GM12878 (cell line): ENCODE measurements at regions not wholly inside any gene's neighbourhood (a gene's known extent, or its start where the extent isn't known, plus 50 kb on each side); places are given as distances from the start of the nearest gene placed in this dataset. TPM values are rescaled to one million over a fixed set of nuclear protein-coding genes. Genes with fewer than 3 reads are reported as not detected.
A peak's percentile ranks its signal among the peaks of the same experiment; 100 is the strongest.
"Not testable (repeated sequence)": the region's sequence is repeated elsewhere in the genome, so short reads cannot be mapped to it uniquely, and the experiment has no call there.

Experiments used
- ATAC-seq: fragments of 200-7000 bp; cut with Tn5 transposase; 3 replicates; pipeline ENCODE4 v1.9.1; 2020; ENCODE audit warnings: mild to moderate bottlenecking, moderate library complexity
- BruUV-seq: library from RNA; stranded (reverse); fragments of 400-500 nt; replicated peaks from 2 replicates; lab custom pipeline; 2021; lab: Mats Ljungman, UMichigan
- CTCF ChIA-PET: fragments of 300-600 bp; sonication (Branson Sonifier 250); formaldehyde crosslinking; extraction: SDS; loops from one replicate; lab custom pipeline; 2021; ENCODE audit warnings: inconsistent platforms; lab: Yijun Ruan, JAX
- POLR2A ChIA-PET: fragments of 350-600 bp; formaldehyde crosslinking; extraction: SDS; loops from one replicate; lab custom pipeline; 2021; ENCODE audit warnings: inconsistent platforms; lab: Charles Lee
- RAD21 ChIA-PET: fragments of 300-600 bp; sonication (Branson Sonifier 250); formaldehyde crosslinking; loops from one replicate; lab custom pipeline; 2023; ENCODE audit warnings: antibody characterized with exemption; ENCODE audit not compliant: unreplicated experiment; lab: Charles Lee
- SMC1A ChIA-PET: fragments of 300-600 bp; sonication (Branson Sonifier 250); formaldehyde crosslinking; loops from one replicate; lab custom pipeline; 2023; ENCODE audit not compliant: unreplicated experiment, uncharacterized antibody; lab: Charles Lee
- DNase-seq: peaks from one replicate; pipeline ENCODE4 v3.0.0-alpha.2; 2011; ENCODE audit warnings: low read depth, low spot score
- FAIRE-seq: peaks from 3 replicates; lab custom pipeline; 2011; peaks lifted over from hg19 to GRCh38; lab: Jason Lieb, UNC
- H2AFZ ChIP-seq: 2 replicates; pipeline ENCODE4 v1.6.0; 2011; ENCODE audit warnings: low read depth, low read length, control low read depth; ENCODE audit not compliant: control insufficient read depth
- H3K27ac ChIP-seq: 2 replicates; pipeline ENCODE4 v1.5.1; 2011; ENCODE audit warnings: control low read depth; ENCODE audit not compliant: control insufficient read depth, insufficient read depth
- H3K27me3 ChIP-seq, 2 experiments: replicated peaks in 1 of 2; 2 replicates each; pipeline versions ENCODE4 v1.6.0 to v1.6.1; 2011; ENCODE audit warnings: low read length in 1 of 2; ENCODE audit not compliant: control insufficient read depth in 2 of 2, insufficient read depth in 2 of 2
- H3K36me3 ChIP-seq, 2 experiments: 2 replicates each; pipeline ENCODE4 v1.5.1; 2011; ENCODE audit warnings: low read length in 1 of 2; ENCODE audit not compliant: control insufficient read depth in 2 of 2, insufficient read depth in 2 of 2
- H3K4me1 ChIP-seq: 2 replicates; pipeline ENCODE4 v1.6.1; 2011; ENCODE audit warnings: mild to moderate bottlenecking, low read length, moderate library complexity, mixed read lengths; ENCODE audit not compliant: control insufficient read depth, insufficient read depth
- H3K4me2 ChIP-seq: 2 replicates; pipeline ENCODE4 v1.6.0; 2011; ENCODE audit warnings: control low read depth; ENCODE audit not compliant: control insufficient read depth, insufficient read depth
- H3K4me3 ChIP-seq: fragments of 200-600 bp; sonication (generic); 2 replicates; pipeline ENCODE4 v1.5.1; 2016
- H3K79me2 ChIP-seq: 2 replicates; pipeline ENCODE4 v1.6.0; 2011; ENCODE audit warnings: low read length; ENCODE audit not compliant: control insufficient read depth, insufficient read depth
- H3K9ac ChIP-seq: 2 replicates; pipeline ENCODE4 v1.8.0; 2011; ENCODE audit warnings: low read length, control low read depth, mixed read lengths; ENCODE audit not compliant: control insufficient read depth, insufficient read depth
- H3K9me3 ChIP-seq: replicated peaks from 3 replicates; pipeline ENCODE4 v1.5.1; 2011; ENCODE audit warnings: mild to moderate bottlenecking, low read length; ENCODE audit not compliant: control insufficient read depth, insufficient read depth
- H4K20me1 ChIP-seq: 2 replicates; pipeline ENCODE4 v1.6.0; 2011; ENCODE audit not compliant: control insufficient read depth, insufficient read depth
- CTCF ChIP-seq, 3 experiments: IDR thresholded peaks in 2 of 3; conservative IDR thresholded peaks in 1 of 3; 2 replicates each; pipeline ENCODE4 v1.5.1; 2011; ENCODE audit warnings: low read depth in 3 of 3, low read length in 3 of 3, mild to moderate bottlenecking in 3 of 3, control low read depth in 2 of 3, moderate library complexity in 2 of 3, inconsistent platforms in 1 of 3, mixed read lengths in 1 of 3; ENCODE audit not compliant: control insufficient read depth in 2 of 3, insufficient read depth in 1 of 3; ENCODE audit errors: extremely low read depth in 1 of 3
- RAD21 ChIP-seq: IDR thresholded peaks from 2 replicates; pipeline ENCODE4 v1.6.1; 2011; ENCODE audit warnings: mild to moderate bottlenecking, low read depth, low read length, moderate library complexity; ENCODE audit not compliant: insufficient read depth
- WGBS: methylation state at CpG from one replicate; pipeline ENCODE4 v1.1.6; 2016; ENCODE audit warnings: low lambda C conversion rate; ENCODE audit not compliant: insufficient replicate concordance, insufficient coverage; ENCODE audit errors: missing lambda C conversion rate; 5-methylcytosine and 5-hydroxymethylcytosine counted together
- in situ Hi-C: fragments of 300-500 bp; cut with MboI; formaldehyde crosslinking; loops from 9 replicates; pipeline ENCODE4 v1.14.3; 2018; ENCODE audit warnings: mixed read lengths
- intact Hi-C: fragments of 100-400 bp; cut with micrococcal nuclease; formaldehyde crosslinking; loops from one replicate; pipeline ENCODE4 v1.14.2; 2022; ENCODE audit not compliant: unreplicated experiment
- small RNA-seq: library from RNA; depleted of rRNA; stranded (forward); fragments of <200 nt; gene quantifications from one replicate; pipeline ENCODE3, GENCODE V24; 2014

GRCh38 chr2:91895091-91895490 lies 2976.1 kb upstream of the TEKT4 start:
- RAD21 ChIA-PET, H3K9ac ChIP-seq, CTCF ChIA-PET, H3K4me2 ChIP-seq, H3K27me3 ChIP-seq, H3K27ac ChIP-seq, H3K9me3 ChIP-seq, FAIRE-seq, H4K20me1 ChIP-seq, H3K4me3 ChIP-seq, H3K4me1 ChIP-seq, H3K79me2 ChIP-seq, H2AFZ ChIP-seq, intact Hi-C loops, H3K36me3 ChIP-seq, in situ Hi-C loops, BruUV-seq, SMC1A ChIA-PET, ATAC-seq, POLR2A ChIA-PET, DNase-seq: not testable (repeated sequence)
- TF ChIP-seq RAD21: 0 out of 2 replicates have a peak, but pooled peaks have one; percentile 4
- TF ChIP-seq CTCF (IDR thresholded peaks at IDR 0.05 in 2 of 3, conservative IDR thresholded peaks at IDR 0.05 in 1 of 3; ENCODE audit: control insufficient read depth in 2 of 3, extremely low read depth in 1 of 3, insufficient read depth in 1 of 3, low read depth in 3 of 3, low read length in 3 of 3): peak in 1 of 3 experiments; percentile 21; a peak in 1 of 6 replicates
- 10% methylated on average over 3 of the region's 5 CpGs for WGBS

GRCh38 chr2:91917602-91918001 lies 2953.6 kb upstream of the TEKT4 start:
- POLR2A ChIA-PET, ATAC-seq: not testable (repeated sequence)

More at GRCh38 chr2:91917602-91918001, 2953.6 kb upstream of the TEKT4 start:
- BruUV-seq, H3K27ac ChIP-seq, intact Hi-C loops, in situ Hi-C loops, H3K79me2 ChIP-seq, FAIRE-seq, RAD21 ChIA-PET, H2AFZ ChIP-seq, H4K20me1 ChIP-seq, DNase-seq, SMC1A ChIA-PET, H3K27me3 ChIP-seq, H3K4me1 ChIP-seq, H3K9ac ChIP-seq, H3K4me3 ChIP-seq, H3K36me3 ChIP-seq, H3K9me3 ChIP-seq, CTCF ChIA-PET, H3K4me2 ChIP-seq: not testable (repeated sequence)
- 18% methylated on average over 1 of the region's 1 CpG for WGBS

Small RNA genes lying in the stretch of these regions (small RNA-seq; reads per million reads assigned to genes)
- not detected for gene AC127391.1
